ENCODE measurements at regions not wholly inside any gene's neighbourhood (a gene's known extent, or its start where the extent isn't known, plus 50 kb on each side); places are given as distances from the start of the nearest gene placed in this dataset.
A peak's percentile ranks its signal among the peaks of the same experiment; 100 is the strongest.

GRCh38 chr21:35465741-35466140 is 416.6 kb upstream of the RUNX1 start:
- no peak for DNase-seq
- no peak overlapping the region for H3K4me3 ChIP-seq
- no peaks in the 10 kb centered on the region for H3K36me3 ChIP-seq
- no peaks in the 10 kb centered on the region for H3K27me3 ChIP-seq
- H3K4me1 ChIP-seq: no peaks in the 10 kb centered on the region
- no peak overlapping the region for H3K27ac ChIP-seq
- no peaks in the 10 kb centered on the region for H3K9me3 ChIP-seq (replicated peaks)

GRCh38 chr21:35461700-35462099 is 412.6 kb upstream of the RUNX1 start:
- H3K27me3 ChIP-seq: no peaks in the 10 kb centered on the region
- H3K4me1 ChIP-seq: no peaks in the 10 kb centered on the region
- H3K9me3 ChIP-seq (replicated peaks): no peaks in the 10 kb centered on the region
- no peak for DNase-seq
- H3K4me3 ChIP-seq: no peak overlapping the region
- no peaks in the 10 kb centered on the region for H3K36me3 ChIP-seq
- H3K27ac ChIP-seq: no peak overlapping the region

GRCh38 chr21:35460441-35460840 is 411.3 kb upstream of the RUNX1 start:
- Histone ChIP-seq H3K4me3 (no peak overlapping the region), H3K9me3 (replicated peaks) (no peaks in the 10 kb centered on the region), H3K27ac (no peak overlapping the region), H3K36me3 (no peaks in the 10 kb centered on the region), H3K27me3 (no peaks in the 10 kb centered on the region), H3K4me1 (no peaks in the 10 kb centered on the region)
- no peak for DNase-seq

GRCh38 chr21:35458405-35458804 is 409.3 kb upstream of the RUNX1 start:
- no peak for DNase-seq
- no peaks in the 10 kb centered on the region for H3K27me3 ChIP-seq
- H3K4me3 ChIP-seq: no peak overlapping the region
- no peak overlapping the region for H3K27ac ChIP-seq
- no peaks in the 10 kb centered on the region for H3K36me3 ChIP-seq
- no peaks in the 10 kb centered on the region for H3K4me1 ChIP-seq
- 0 out of 2 replicates have a peak, but pooled peaks cover 5% of the 10 kb centered on the region for H3K9me3 ChIP-seq (replicated peaks)

GRCh38 chr21:35457097-35457804 is 408.1 kb upstream of the RUNX1 start:
- Histone ChIP-seq H3K27me3 (no peaks in the 10 kb centered on the region), H3K4me1 (no peaks in the 10 kb centered on the region), H3K27ac (no peak overlapping the region), H3K4me3 (no peak overlapping the region), H3K9me3 (replicated peaks) (peaks cover 5% of the 10 kb centered on the region; the same call in 1 of the 2 replicates), H3K36me3 (no peaks in the 10 kb centered on the region)
- DNase-seq: no peak

- Histone ChIP-seq H3K36me3 (no peaks in the 10 kb centered on the region), H3K27ac (no peak overlapping the region), H3K27me3 (no peaks in the 10 kb centered on the region), H3K9me3 (replicated peaks) (peaks cover 12% of the 10 kb centered on the region), H3K4me1 (no peaks in the 10 kb centered on the region; the same call in 1 of the 2 replicates), H3K4me3 (no peak overlapping the region)
- DNase-seq: no peak
Measured at GRCh38 chr21:35451276-35451675, 402.2 kb upstream of the RUNX1 start.

- DNase-seq: no peak
- Histone ChIP-seq H3K36me3 (no peaks in the 10 kb centered on the region), H3K9me3 (replicated peaks) (peaks cover 12% of the 10 kb centered on the region), H3K4me1 (no peaks in the 10 kb centered on the region; the same call in 1 of the 2 replicates), H3K4me3 (no peak overlapping the region), H3K27me3 (no peaks in the 10 kb centered on the region), H3K27ac (no peak overlapping the region)
Measured at GRCh38 chr21:35450830-35451229, 401.7 kb upstream of the RUNX1 start.

- H3K27me3 ChIP-seq: no peaks in the 10 kb centered on the region
- no peak overlapping the region for H3K4me3 ChIP-seq
Measured at GRCh38 chr21:35449846-35450245, 400.7 kb upstream of the RUNX1 start.

GRCh38 chr21:35448876-35449599 is 399.9 kb upstream of the RUNX1 start:
- peaks cover 7% of the 10 kb centered on the region for H3K9me3 ChIP-seq (replicated peaks)
- peaks cover 6% of the 10 kb centered on the region for H3K4me1 ChIP-seq
- no peaks in the 10 kb centered on the region for H3K36me3 ChIP-seq
- DNase-seq: no peak
- H3K4me3 ChIP-seq: no peak overlapping the region
- no peaks in the 10 kb centered on the region for H3K27me3 ChIP-seq
- no peak overlapping the region for H3K27ac ChIP-seq

More at GRCh38 chr21:35449846-35450245, 400.7 kb upstream of the RUNX1 start:
- no peak for DNase-seq
- peaks cover 7% of the 10 kb centered on the region for H3K9me3 ChIP-seq (replicated peaks)
- H3K4me1 ChIP-seq: peaks cover under 1% of the 10 kb centered on the region
- no peaks in the 10 kb centered on the region for H3K36me3 ChIP-seq
- no peak overlapping the region for H3K27ac ChIP-seq

GRCh38 chr21:35444391-35444790 is 395.3 kb upstream of the RUNX1 start:
- Histone ChIP-seq H3K27ac (no peak overlapping the region), H3K36me3 (no peaks in the 10 kb centered on the region), H3K4me1 (peaks cover 6% of the 10 kb centered on the region), H3K27me3 (no peaks in the 10 kb centered on the region), H3K9me3 (replicated peaks) (no peaks in the 10 kb centered on the region), H3K4me3 (no peak overlapping the region)
- peak in 1 of 2 experiments; percentile 37 for DNase-seq

- Histone ChIP-seq H3K4me3 (no peak overlapping the region), H3K27ac (no peak overlapping the region), H3K4me1 (peaks cover 19% of the 10 kb centered on the region), H3K9me3 (replicated peaks) (no peaks in the 10 kb centered on the region), H3K36me3 (no peaks in the 10 kb centered on the region), H3K27me3 (no peaks in the 10 kb centered on the region)
- DNase-seq: no peak
Measured at GRCh38 chr21:35441868-35442582, 392.9 kb upstream of the RUNX1 start.

GRCh38 chr21:35438643-35439404 is 389.7 kb upstream of the RUNX1 start:
- peak; percentile 16 to 60 for DNase-seq
- peak overlapping the region; percentile 27 for H3K27ac ChIP-seq
- H3K27me3 ChIP-seq: no peaks in the 10 kb centered on the region
- H3K36me3 ChIP-seq: no peaks in the 10 kb centered on the region
- no peak overlapping the region for H3K4me3 ChIP-seq
- no peaks in the 10 kb centered on the region for H3K9me3 ChIP-seq (replicated peaks)
- peaks cover 13% of the 10 kb centered on the region for H3K4me1 ChIP-seq

GRCh38 chr21:35437941-35438340 is 388.8 kb upstream of the RUNX1 start:
- H3K4me1 ChIP-seq: peaks cover 13% of the 10 kb centered on the region
- no peak overlapping the region for H3K27ac ChIP-seq
- no peak overlapping the region for H3K4me3 ChIP-seq
- DNase-seq: no peak
- no peaks in the 10 kb centered on the region for H3K9me3 ChIP-seq (replicated peaks)
- H3K36me3 ChIP-seq: no peaks in the 10 kb centered on the region
- H3K27me3 ChIP-seq: no peaks in the 10 kb centered on the region

GRCh38 chr21:35436899-35437298 is 387.8 kb upstream of the RUNX1 start:
- H3K27me3 ChIP-seq: no peaks in the 10 kb centered on the region
- H3K27ac ChIP-seq: no peak overlapping the region
- H3K9me3 ChIP-seq (replicated peaks): no peaks in the 10 kb centered on the region
- H3K4me3 ChIP-seq: no peak overlapping the region
- peaks cover 13% of the 10 kb centered on the region for H3K4me1 ChIP-seq
- DNase-seq: no peak
- no peaks in the 10 kb centered on the region for H3K36me3 ChIP-seq

Measured in SJCRH30 (cell line).